Left lung (tissue), 4 donors: ENCODE measurements at regions not wholly inside any gene's neighbourhood (a gene's known extent, or its start where the extent isn't known, plus 50 kb on each side); places are given as distances from the start of the nearest gene placed in this dataset.

Experiments used
- ATAC-seq: fragments of 200-7000 bp; cut with Tn5 transposase; one replicate; pipeline ENCODE4 v1.9.1; 2020; ENCODE audit warnings: moderate library complexity
- DNase-seq, 4 donors: peaks; one replicate each; pipeline ENCODE4 v3.0.0-alpha.2; 2013 to 2020
- H3K27ac ChIP-seq, 2 donors: fragments of 200-600 bp; sonication (generic) in 1 of 2; one replicate each; pipeline versions ENCODE4 v1.5.0 to v1.8.0; 2020 to 2021
- H3K27me3 ChIP-seq, 2 donors: fragments of 200-600 bp; sonication (generic) in 1 of 2; one replicate each; pipeline versions ENCODE4 v1.5.0 to v1.8.0; 2020 to 2021
- H3K36me3 ChIP-seq, 2 donors: fragments of 200-600 bp; sonication (generic) in 1 of 2; one replicate each; pipeline versions ENCODE4 v1.5.0 to v1.8.0; 2020 to 2021
- H3K4me1 ChIP-seq, 2 donors: fragments of 200-600 bp; one replicate each; pipeline ENCODE4 v1.8.0; 2021
- H3K4me3 ChIP-seq, 2 donors: fragments of 200-600 bp; sonication (generic) in 1 of 2; one replicate each; pipeline versions ENCODE4 v1.5.0 to v1.8.0; 2020 to 2021; ENCODE audit warnings: mild to moderate bottlenecking in 1 of 2
- H3K9me3 ChIP-seq, 2 donors: fragments of 200-600 bp; sonication (generic) in 1 of 2; one replicate each; pipeline versions ENCODE4 v1.5.0 to v1.8.0; 2020 to 2021
- intact Hi-C, 2 donors: fragments of 100-400 bp; cut with DNase I; formaldehyde crosslinking; loops; one replicate each; pipeline versions ENCODE4 v1.11.2 to v1.14.2; 2022
- TF ChIP-seq, protein P1 (sequence below), 2 donors: fragments of 200-600 bp; sonication (generic) in 1 of 2; IDR thresholded peaks; one replicate each; pipeline versions ENCODE4 v1.5.0 to v1.8.0; 2021; ENCODE audit warnings: antibody characterized with exemption in 2 of 2
- donor health status: DM: no; HTN: yes; CAD: no.
- donor health status: DM: no; HTN: no; CAD: no.

DNA sequence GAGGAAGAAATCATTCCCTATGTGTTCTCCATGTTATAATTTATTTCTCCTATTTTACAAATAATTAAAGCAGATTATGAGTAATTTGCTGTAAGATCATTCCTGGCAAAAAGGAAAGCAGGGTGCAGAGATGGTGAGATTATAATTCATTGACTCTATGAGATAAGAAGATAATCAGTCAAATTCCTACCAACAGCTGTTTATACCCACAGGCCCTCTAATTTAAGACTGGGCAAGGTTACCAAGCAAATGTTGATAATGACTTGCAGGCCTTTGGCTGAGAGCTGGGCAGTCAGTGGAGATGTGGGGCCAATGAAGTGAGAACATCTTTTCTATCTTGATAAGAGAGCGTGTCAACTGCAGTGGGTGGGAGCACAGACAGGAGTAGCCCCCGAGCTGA is 222.7 kb downstream of the ICE1 start:
- TF ChIP-seq, protein P1, sequence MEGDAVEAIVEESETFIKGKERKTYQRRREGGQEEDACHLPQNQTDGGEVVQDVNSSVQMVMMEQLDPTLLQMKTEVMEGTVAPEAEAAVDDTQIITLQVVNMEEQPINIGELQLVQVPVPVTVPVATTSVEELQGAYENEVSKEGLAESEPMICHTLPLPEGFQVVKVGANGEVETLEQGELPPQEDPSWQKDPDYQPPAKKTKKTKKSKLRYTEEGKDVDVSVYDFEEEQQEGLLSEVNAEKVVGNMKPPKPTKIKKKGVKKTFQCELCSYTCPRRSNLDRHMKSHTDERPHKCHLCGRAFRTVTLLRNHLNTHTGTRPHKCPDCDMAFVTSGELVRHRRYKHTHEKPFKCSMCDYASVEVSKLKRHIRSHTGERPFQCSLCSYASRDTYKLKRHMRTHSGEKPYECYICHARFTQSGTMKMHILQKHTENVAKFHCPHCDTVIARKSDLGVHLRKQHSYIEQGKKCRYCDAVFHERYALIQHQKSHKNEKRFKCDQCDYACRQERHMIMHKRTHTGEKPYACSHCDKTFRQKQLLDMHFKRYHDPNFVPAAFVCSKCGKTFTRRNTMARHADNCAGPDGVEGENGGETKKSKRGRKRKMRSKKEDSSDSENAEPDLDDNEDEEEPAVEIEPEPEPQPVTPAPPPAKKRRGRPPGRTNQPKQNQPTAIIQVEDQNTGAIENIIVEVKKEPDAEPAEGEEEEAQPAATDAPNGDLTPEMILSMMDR (IDR thresholded peaks at IDR 0.05) = no peak
- Histone ChIP-seq H3K4me3 (no peak overlapping the region), H3K27me3 (no peaks in the 10 kb centered on the region), H3K4me1 (no peaks in the 10 kb centered on the region), H3K36me3 (no peaks in the 10 kb centered on the region), H3K27ac (no peak overlapping the region), H3K9me3 (no peaks in the 10 kb centered on the region)
- no peak for ATAC-seq
- intact Hi-C loops = no loop called here
- no peak for DNase-seq

DNA sequence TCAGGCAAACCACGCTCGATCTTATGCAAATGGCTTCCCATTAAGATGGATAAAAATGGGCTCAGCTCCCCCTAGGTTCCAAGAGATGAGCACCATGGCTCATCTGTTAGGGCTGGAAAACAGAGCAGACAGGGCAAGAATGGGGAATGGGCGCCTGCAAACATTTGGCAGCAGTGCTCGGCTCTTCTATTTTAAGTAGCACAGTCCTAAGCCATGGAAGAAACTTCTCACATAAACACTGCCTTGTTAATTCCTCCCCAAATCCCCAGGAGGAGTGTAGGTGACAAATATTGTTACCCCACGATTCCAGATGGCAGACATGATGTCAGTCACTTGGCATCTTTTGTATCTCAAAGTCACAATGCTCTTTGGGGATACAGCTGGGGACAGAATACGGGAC is 221.8 kb downstream of the ICE1 start:
- TF ChIP-seq, protein P1 (IDR thresholded peaks at IDR 0.05) = no peak
- Histone ChIP-seq H3K4me3 (no peak overlapping the region), H3K27me3 (no peaks in the 10 kb centered on the region), H3K4me1 (no peaks in the 10 kb centered on the region), H3K36me3 (no peaks in the 10 kb centered on the region), H3K27ac (no peak overlapping the region), H3K9me3 (no peaks in the 10 kb centered on the region)
- intact Hi-C loops = no loop called here
- DNase-seq = no peak
- no peak for ATAC-seq

DNA sequence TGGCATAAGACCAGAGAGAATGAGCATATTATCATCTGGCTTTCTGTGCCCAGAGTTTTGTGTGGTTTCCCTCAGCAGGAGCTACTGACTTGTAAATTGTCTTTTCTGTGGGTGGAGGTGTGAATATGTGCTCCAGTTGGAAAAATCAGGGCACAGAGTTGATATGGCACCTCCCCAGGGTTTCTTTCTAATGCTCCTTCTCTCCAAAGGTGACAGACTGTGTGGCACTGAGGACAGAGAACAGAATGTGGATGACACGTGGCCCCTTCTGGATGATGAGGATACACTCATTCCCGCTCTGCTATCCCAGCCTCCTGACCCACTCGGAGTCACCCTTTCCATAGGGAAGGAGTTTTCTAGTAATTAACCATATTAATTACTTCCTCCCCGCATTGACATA is 221.0 kb downstream of the ICE1 start:
- no peak overlapping the region for H3K4me3 ChIP-seq
- ATAC-seq = no peak
- TF ChIP-seq, protein P1 (IDR thresholded peaks at IDR 0.05) = no peak
- H3K27ac ChIP-seq = no peak overlapping the region
- H3K4me1 ChIP-seq = no peaks in the 10 kb centered on the region
- no peaks in the 10 kb centered on the region for H3K27me3 ChIP-seq
- intact Hi-C loops = no loop called here
- H3K9me3 ChIP-seq = no peaks in the 10 kb centered on the region
- no peaks in the 10 kb centered on the region for H3K36me3 ChIP-seq
- DNase-seq = no peak

DNA sequence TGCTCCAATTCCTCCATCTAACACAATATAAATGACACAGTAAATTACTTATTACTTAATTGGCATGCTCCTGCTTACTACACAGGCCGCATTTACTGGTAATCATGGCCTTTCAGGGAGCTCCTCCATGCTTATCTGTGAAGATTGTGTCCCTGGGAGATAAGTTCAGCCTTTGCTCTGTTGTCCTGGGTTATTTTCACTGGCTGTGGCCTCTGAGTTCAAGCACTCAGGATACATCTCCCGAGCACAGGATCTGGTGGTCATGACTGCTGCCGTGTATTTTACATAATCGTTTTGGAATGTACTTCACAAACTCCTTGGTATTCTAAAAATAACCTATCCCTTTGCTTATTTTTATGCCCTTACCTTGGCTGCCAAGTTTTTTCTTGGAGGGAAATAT is 215.7 kb downstream of the ICE1 start:
- DNase-seq = peak in 1 of 4 donors; percentile 48
- H3K27me3 ChIP-seq = no peaks in the 10 kb centered on the region
- H3K4me3 ChIP-seq = no peak overlapping the region
- intact Hi-C loops = no loop called here
- ATAC-seq = peak; percentile 86
- H3K36me3 ChIP-seq = no peaks in the 10 kb centered on the region
- H3K4me1 ChIP-seq = no peaks in the 10 kb centered on the region
- no peak overlapping the region for H3K27ac ChIP-seq
- TF ChIP-seq, protein P1 (IDR thresholded peaks at IDR 0.05) = no peak
- no peaks in the 10 kb centered on the region for H3K9me3 ChIP-seq

DNA sequence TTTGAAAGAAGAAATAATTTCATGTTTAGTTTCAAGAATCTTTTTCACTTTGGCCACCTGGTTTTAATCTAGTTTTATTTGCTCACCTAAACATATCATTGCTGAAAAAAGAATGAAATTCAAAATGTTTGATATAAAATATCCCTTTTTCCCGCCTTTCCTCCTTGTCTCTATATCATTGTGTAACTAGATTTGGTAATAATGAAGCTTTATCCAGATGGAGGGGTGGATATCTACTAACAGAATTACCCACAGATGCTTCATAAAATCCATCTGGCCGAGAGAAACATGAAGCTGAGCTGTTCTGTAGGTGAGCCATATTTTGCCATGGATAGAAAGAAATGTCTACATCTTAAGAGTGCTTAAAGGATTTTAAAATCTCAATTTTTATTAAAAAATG is 214.7 kb downstream of the ICE1 start:
- Histone ChIP-seq H3K27me3 (no peaks in the 10 kb centered on the region), H3K27ac (no peak overlapping the region), H3K4me1 (no peaks in the 10 kb centered on the region), H3K36me3 (no peaks in the 10 kb centered on the region), H3K4me3 (no peak overlapping the region), H3K9me3 (no peaks in the 10 kb centered on the region)
- TF ChIP-seq, protein P1 (IDR thresholded peaks at IDR 0.05) = no peak
- DNase-seq = no peak
- ATAC-seq = no peak
- intact Hi-C loops = no loop called here
